NCI-H1105 (cell line): ENCODE measurements at regions not wholly inside any gene's neighbourhood (a gene's known extent, or its start where the extent isn't known, plus 50 kb on each side); places are given as distances from the start of the nearest gene placed in this dataset.
"Not testable (repeated sequence)": the region's sequence is repeated elsewhere in the genome, so short reads cannot be mapped to it uniquely, and the experiment has no call there.

Source experiments
- DNase-seq: peaks from one replicate; lab custom pipeline; 2025; lab: John Stamatoyannopoulos, UW

DNA sequence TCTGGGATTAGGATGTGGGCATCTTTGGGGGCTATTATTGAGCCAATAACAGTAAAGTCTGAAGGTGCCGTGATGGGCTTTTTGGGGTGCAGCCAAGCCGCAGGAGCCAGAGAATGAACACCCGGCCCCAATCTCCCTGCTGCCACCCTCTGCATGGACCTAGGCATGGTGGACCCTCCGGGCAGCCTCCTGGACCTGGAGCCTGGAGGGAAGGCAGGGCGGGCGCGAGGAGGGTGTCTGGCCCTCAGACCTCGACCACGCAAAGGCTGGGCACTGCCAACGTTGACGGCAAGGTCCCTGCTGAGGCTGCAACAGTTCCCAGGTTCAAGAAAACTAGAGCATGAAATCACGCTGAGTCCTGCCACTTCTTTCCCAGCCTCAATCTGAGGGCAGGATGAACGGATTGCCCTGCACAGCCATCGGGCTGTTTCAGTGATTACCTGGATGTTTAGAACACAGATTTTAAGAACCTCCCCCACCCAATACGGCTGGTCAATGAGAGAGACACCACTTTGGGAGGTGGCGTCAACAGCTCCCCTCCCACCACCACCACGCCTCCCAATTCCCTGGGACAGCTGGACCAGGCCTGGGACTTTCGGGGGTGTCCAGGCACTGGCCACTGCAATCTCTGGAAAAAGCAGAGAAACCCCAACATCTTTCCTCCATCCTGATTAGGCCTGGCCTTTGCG, 147.4 kb downstream of the NPIPB11 start:
- not testable (repeated sequence) for DNase-seq

DNA sequence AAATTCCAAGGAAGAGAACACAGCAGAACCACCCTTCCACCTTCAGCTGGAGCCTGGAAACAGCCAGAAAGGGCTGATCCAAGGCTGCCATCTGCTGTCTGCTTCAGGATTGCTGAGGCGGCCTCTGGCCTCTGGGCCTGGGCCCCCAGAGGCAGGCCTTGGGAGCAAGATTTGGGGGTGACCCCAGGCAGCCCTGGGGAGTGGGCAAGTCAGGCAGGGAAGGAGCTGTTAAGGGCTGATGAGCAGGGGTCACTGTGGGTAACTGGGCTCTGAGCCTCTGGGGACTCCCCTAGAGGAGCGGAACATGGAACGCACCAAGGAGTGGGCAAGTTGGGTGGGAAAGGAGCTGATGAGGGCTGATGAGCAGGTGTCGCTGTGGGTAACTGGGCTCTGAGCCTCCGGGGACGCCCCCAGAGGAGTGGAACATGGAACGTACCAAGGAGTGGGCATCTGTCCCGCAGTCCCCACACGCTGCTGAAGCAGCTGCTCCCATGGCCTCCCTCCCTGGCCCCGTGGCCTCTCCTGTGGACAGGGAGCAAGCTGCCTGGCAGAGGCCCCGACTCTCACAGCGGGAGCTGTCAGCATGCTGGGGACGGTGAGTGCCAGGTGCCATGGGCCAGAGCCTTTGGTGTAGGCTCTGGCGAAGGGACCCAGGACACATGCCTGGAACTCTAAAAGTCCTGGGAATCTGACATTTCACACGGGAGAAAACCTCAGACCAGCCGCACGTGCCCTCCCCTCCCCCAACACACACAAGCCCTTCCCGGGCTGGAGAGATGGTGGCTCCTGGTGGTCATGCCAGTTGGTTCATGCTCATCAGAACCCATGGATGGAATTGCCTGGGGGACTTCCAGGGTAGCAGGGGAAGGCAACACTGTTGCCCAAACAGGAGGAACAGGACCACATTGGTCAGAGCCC, 148.8 kb downstream of the NPIPB11 start:
- not testable (repeated sequence) for DNase-seq

DNA sequence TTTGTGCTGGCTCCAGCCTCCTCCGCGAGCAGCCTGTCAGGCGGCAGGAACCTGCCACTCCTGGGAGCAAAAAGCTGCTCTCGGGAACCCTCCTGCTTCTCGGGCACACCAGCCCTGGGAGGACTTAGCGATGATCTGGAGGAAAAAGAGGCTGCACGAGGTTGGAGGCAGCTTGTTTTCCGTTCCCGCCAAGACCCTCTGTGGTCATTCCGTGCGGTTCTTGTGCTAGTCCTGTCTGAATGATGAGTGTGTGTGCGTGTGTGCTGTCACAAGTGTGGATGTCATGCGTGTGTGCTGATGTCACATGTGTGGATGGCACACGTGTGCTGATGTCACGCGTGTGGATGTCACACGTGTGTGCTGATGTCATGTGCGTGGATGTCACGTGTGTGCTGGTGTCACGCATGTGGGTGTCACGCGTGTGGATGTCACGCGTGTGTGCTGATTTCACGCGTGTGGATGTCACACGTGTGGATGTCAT, 150.0 kb downstream of the NPIPB11 start:
- DNase-seq = no peak

DNA sequence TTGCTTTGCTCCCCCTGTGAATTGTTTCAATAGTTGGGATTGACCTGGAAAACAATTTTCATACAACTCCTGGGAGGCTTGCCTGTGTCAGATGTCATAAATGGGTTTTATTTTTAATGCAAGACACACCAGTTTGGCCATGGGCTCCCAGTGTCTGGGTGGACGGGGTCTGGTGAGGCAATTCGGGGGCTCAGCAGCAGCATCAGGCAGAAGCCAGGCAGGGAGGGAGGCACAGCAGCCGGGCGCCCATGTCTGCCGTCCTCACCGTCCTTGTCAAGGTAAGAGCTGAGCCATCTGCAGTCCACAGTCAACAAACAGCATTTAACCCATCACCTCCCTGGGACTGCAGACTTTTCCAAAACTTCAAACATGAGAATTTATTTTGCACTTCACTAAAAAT, 150.6 kb downstream of the NPIPB11 start:
- DNase-seq = not testable (repeated sequence)

DNA sequence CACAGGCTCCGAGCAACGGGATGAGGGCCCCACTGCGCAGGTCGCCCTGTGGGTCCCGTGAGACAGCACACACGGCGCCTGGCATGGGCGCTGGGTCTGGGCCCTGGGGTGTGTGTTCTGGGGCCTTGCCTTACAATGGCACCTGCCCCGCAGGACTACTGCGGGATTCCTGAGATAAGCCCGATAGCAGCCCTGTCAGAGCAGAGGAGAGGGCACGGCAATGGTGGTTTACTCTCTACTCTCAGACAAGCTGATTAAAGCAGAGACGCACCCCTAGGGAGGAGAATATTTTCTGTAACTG, 151.1 kb downstream of the NPIPB11 start:
- DNase-seq = not testable (repeated sequence)

DNA sequence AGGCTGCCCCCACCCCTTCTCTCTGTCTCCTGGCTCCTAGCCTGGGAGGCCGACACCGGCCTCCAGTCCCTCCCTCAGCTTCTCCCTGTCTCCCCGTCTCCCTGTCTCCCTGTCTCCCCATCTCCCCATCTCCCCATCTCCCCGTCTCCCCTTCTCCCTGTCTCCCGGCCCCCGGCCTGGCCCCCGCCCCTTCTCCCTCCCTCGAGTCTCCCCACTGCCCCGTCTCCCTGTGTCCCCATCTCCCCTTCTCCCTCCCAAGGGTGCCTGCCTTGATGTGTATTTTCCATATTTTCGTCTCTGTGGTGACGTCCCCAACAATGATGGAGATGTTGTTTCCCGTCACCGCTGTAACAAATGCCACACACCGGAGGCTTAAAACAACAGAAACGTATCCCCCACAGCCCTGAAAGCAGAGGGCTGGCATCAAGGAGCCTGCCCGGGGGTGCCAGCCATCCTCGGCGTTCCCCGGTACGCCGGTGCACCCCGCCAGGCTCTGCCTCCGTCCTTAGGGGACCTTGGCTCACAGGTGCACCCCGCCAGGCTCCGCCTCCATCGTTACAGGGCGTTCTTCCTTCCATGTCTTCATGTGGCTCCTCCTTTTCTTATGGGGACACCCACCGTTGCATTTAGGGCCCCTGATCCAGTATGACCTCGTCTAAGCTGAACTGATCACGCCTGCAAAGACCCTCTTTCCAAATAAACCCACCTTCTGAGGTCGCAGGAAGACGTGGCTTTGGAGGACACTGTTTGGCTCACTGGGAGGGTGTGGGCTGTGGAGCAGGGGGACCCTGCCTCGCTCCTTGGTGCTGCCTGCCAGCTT, 151.6 kb downstream of the NPIPB11 start:
- no peak for DNase-seq

DNA sequence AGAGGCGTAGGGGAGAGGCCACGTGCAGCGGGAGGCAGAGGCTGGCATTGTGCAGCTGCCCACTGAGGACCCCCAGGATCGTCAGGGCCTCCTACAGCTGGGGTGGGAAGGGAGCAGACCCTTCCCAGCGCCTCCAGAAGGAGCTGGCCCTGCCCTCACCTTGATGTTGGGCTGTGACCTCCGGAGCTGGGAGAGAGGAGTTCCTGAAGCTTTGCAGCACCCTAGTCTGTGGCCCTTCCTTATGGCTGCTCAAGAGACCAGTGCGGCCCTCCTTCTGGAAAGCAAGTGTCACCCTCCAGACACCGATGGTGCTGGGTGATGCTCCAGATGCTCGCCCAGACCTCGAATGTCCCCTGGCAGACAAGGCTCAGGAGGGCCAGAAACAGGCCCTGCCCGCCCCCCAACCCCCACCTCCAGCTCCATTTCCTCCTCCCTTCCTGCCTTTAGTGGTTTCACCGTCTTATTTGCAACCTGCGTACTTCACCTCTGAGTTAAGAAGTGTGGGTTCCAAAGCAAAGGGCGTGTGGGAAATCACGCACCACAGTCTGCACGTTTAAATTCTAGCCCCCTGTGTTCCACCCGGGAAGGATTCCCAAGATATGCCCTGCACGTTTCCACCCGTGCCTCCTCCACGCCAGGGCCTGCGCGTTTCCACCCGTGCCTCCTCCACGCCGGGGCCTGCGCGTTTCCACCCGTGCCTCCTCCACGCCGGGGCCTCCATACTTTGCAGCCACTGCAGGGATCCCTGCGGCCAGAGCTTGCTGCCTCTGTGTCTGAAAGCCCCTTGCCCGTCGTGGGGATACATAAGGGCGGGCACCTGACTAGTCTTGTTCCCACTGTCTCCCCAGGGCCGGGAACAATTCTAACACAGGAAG, 152.6 kb downstream of the NPIPB11 start:
- not testable (repeated sequence) for DNase-seq

DNA sequence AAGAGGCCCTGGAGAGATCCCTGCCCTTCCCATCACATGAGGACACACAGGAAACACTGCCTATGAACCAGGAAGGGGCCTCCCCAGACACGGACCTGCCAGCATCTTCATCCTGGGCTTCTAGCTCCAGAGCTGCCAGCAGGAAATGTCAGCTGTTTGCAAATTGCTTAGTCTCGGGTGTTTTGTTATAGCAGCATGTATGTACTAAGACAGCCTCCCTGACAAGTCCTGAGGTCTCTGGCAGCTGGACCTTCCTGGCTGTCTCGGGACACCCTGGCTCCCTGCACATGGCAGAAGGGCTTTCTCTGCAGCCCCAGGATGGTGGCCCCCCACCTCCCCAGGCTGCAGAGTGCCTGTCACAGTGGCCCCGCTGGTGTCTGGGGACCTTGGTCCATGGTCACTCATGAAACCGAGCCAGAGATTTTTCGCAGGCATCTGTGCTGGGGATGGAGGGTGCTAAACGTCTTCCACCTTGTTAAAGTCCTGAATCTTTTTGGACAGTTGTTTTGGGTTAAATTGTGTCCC, 153.4 kb downstream of the NPIPB11 start:
- DNase-seq = not testable (repeated sequence)

DNA sequence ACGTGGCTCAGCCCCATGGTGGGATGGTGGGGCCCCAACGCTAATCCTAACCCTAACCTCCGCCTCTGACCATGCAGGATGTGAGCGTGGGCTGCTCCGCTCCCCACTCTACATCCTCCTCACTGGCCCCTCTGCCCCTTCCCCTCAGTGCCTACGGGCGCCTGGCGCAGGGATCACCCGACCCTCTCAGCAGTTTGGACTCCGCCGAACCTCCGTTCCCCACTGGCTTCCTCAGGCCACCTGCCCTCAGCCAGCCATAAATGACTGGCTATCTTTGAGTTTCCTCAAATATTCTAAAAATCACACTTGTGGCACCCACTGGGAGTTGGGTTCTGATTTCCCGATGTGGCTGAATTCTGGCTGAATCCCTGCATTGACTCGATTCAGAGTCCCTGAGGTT, 154.2 kb downstream of the NPIPB11 start:
- not testable (repeated sequence) for DNase-seq

DNA sequence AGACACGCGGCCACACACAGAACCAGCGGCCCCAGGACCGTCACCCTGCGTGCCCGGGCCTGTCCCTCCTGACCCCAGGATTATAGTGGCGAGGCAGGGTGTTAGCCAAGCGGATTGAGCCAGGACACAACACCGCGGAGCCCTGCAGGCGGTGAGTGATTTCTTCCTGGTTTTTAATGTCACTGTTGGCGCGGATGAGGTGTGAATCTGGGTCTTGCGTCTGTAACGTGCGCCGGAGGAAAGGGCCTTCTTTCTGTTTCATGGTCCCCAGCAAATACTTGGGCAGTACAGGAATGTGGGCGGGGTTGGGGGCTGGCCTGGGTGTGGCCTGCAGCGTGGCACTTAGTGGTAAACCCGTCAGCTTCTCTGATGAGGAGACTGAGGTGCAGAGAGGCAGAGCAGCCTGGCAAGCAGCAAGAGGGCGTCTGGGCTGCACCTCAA, 154.9 kb downstream of the NPIPB11 start:
- not testable (repeated sequence) for DNase-seq

DNA sequence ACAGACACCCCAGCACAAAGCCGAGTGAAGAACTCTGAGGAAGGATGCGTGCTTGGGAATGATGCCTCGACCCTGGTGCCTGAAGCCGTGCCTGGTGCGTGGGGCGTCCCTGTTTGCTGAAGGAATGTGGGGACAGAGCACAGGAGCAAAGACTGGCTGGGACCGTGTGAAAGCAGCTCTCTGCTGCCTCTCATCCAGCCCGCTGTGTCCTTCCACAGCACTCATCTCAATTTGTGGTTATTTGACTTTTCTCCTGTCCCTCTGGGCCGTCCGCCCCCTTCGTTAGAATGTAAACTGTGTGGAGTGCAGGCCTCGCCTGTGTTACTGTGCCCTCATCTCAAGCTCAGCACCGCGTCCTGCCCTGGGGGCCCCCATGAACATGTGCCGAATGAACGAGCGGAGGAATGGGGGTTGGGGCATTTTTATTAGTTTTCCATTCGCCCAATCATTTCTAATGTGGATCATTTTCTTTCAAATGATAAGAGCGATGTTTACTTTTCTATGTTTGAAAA, 155.5 kb downstream of the NPIPB11 start:
- not testable (repeated sequence) for DNase-seq

DNA sequence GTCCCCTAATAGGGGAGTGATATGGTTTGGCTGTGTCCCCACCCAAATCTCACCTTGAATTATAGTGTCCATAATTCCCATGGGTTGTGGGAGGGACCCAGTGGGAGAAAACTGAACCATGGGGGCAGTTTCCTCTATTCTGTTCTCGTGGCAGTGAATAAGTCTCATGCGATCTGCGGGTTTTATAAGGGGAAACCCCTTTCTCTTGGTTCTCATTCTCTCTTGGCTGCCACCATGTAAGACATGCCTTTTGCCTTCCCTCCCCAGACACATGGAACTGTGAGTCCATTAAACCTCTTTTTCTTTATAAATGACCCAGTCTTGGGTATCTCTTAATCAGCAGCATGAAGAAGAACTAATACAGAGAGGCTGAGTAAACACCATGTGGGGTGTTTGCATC, 156.0 kb downstream of the NPIPB11 start:
- not testable (repeated sequence) for DNase-seq

DNA sequence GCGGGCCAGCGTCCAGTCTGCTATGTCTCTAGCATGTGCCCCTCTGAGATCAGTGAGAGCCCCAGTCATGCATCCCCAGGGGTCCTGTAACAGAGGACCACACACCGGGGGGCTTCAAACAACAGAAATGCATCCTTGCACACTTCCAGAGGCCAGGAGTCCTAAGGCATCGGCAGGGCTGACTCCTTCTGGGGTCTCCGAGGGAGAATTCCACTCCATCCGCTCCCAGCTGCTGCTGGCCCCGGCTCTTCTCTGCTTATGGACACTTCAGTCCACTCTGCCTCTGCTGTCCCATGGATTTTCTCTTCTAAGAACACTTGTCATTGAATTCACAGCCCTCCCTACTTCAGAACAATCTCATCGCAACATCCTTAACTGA, 157.6 kb downstream of the NPIPB11 start:
- DNase-seq = not testable (repeated sequence)

DNA sequence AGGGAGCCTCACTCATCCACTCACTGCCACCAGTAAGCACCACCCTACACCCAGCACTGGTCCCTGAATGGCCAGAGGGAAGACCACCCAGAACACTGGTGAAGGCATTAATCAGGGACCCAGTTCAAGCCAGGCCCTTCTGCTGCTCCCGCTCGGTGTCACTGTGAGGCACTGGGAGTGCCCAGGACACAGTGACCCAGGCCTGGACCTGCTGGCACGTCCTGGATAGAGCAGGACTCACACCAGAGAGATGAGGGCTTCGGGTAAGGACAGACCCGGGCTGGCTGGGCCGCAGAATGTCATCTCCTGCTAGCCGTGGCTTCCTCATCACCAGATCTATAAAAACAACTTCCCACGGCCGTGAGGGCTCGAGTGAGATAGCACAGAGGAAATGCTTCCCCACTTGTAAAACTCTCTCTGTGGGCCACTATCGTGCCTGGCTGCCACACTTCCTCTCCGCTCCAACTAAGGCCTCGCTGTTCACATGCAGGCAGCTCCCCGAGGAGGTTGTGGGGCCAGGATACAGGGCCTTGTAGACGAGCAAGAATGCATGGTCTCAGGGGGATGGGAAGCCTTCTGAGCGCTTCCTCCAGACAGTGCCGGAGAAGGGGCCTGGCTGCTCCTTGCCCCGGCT, 158.1 kb downstream of the NPIPB11 start:
- not testable (repeated sequence) for DNase-seq

DNA sequence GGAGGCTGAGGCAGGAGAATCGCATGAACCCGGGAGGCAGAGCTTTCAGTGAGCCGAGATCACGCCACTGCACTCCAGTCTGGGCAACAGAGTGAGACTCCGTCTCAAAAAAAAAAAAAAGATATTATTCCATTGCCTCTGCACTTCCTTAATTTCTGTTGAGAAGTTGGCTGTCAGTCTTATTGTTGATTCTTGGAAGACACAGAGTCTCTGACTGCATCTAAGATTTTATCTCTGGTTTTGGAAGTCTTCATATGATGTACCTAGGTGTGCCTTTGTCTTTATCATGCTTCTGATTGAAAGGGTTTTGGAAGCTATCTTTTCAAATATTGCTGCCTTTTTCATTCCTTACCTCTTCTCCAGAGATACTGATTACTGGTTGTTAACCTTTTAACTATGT, 160.4 kb downstream of the NPIPB11 start:
- DNase-seq = not testable (repeated sequence)

DNA sequence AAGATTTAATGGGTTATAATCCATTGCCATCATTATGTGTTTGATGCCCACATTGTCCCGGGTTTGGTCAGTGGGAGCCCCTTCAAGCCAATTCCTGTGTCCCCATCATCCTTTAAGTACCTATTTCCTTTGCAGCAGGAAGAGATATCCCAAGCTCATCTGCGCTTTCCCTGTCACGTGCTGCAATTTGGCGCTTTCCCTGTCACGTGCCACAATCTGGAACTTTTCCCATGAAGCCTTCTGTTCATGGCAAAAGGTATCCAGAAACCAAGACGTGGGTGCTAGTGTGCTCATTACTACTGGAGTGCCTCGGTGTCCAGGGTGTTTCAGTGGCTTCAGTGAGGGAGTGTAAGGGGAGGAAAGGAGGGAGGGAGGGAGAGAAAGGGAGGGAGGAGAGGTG, 168.5 kb downstream of the NPIPB11 start:
- no peak for DNase-seq

DNA sequence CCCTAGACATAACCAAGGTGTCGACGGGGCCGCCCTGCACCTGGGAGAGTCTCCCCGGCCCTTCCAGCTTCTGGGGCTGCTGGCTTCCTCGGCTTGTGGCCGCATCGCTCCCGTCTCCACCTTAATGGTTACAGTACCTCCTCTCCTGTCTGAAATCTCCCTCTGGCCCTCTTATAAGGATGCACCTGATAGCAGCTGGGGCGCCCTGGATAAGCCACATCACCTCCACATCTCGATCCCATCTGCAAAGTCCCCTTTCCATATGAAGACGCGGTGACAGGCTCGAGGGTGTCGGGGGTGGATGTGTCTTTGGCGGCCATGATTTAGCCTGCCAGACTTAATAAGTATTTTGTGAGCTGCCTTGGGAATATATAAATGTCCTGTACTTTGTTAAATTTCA, 169.0 kb downstream of the NPIPB11 start:
- not testable (repeated sequence) for DNase-seq

DNA sequence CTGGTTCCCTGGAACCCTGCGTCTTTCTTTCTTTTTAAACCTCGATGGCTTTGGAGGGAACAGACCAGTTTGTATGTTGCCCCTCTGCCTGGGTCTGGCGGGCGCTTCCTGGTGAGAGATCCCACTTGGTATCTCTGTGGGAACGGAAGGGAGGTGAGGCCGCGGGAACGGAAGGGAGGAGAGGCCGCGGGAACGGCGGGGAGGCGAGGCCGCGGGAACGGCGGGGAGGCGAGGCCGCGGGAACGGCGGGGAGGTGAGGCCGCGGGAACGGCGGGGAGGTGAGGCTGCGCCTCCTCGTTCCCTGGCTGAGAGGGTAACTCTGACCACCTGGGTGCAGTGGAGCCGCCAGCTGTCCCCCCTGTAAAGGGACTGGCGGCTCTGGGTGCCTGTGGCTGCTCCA, 169.5 kb downstream of the NPIPB11 start:
- DNase-seq = not testable (repeated sequence)

DNA sequence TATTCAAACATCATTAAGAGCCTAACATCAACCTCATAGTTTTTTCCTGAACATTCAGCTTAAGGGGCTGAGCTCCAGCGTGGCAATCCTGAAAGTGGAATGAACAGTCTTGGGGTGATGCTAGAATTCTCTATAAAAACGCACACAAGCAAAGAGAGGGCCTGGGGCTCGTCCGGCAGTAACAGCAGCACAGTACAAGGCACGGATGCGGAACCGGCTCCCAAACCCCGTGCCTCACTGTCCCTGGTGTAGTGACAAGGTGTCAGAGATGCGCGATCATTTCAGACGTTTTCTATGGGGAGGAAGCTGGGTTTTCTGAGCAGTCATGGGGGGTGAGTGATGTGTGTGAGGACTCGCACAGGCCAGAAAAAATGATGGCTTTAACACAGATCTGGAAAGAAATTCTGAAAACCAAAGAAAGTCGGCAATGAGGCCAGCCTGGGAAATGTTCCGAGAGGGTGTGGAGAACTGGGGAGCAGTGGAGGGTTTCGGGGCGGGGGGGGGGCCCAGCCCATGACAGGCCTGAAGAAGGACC, 170.6 kb downstream of the NPIPB11 start:
- not testable (repeated sequence) for DNase-seq
